ENCODE measurements at regions not wholly inside any gene's neighbourhood (a gene's known extent, or its start where the extent isn't known, plus 50 kb on each side); places are given as distances from the start of the nearest gene placed in this dataset.
A peak's percentile ranks its signal among the peaks of the same experiment; 100 is the strongest.

GRCh38 chrX:150041208-150041607, 102.9 kb upstream of the EOLA2 start:
- Histone ChIP-seq H3K27me3 (ENCODE audit: insufficient read depth, low read depth, severe bottlenecking) (peaks cover 2% of the 10 kb centered on the region), H3K36me3 (no peaks in the 10 kb centered on the region), H3K4me3 (ENCODE audit: low read depth, low read length) (no peak overlapping the region), H3K27ac (no peak overlapping the region), H3K9me3 (ENCODE audit: severe bottlenecking) (no peaks in the 10 kb centered on the region)
- TF ChIP-seq CTCF (IDR thresholded peaks at IDR 0.05; ENCODE audit: low read depth, low read length): no peak
- DNase-seq: no peak

- no peak overlapping the region for H3K4me3 ChIP-seq (ENCODE audit: low read depth, low read length)
- H3K36me3 ChIP-seq: no peaks in the 10 kb centered on the region
- H3K27me3 ChIP-seq (ENCODE audit: insufficient read depth, low read depth, severe bottlenecking): no peaks in the 10 kb centered on the region
- no peaks in the 10 kb centered on the region for H3K9me3 ChIP-seq (ENCODE audit: severe bottlenecking)
- DNase-seq: no peak
- no peak overlapping the region for H3K27ac ChIP-seq
- no peak for TF ChIP-seq CTCF (IDR thresholded peaks at IDR 0.05; ENCODE audit: low read depth, low read length)
Observed at GRCh38 chrX:150044556-150044955, 106.3 kb upstream of the EOLA2 start.

GRCh38 chrX:150047818-150048217, 109.5 kb upstream of the EOLA2 start:
- no peaks in the 10 kb centered on the region for H3K9me3 ChIP-seq (ENCODE audit: severe bottlenecking)
- TF ChIP-seq CTCF (IDR thresholded peaks at IDR 0.05; ENCODE audit: low read depth, low read length): no peak

GRCh38 chrX:150049647-150050046, 111.4 kb upstream of the EOLA2 start:
- Histone ChIP-seq H3K27ac (no peak overlapping the region), H3K27me3 (ENCODE audit: insufficient read depth, low read depth, severe bottlenecking) (no peaks in the 10 kb centered on the region), H3K4me3 (ENCODE audit: low read depth, low read length) (no peak overlapping the region), H3K36me3 (no peaks in the 10 kb centered on the region), H3K9me3 (ENCODE audit: severe bottlenecking) (no peaks in the 10 kb centered on the region)
- no peak for TF ChIP-seq CTCF (IDR thresholded peaks at IDR 0.05; ENCODE audit: low read depth, low read length)
- no peak for DNase-seq

More at GRCh38 chrX:150047818-150048217, 109.5 kb upstream of the EOLA2 start:
- DNase-seq: no peak
- no peak overlapping the region for H3K4me3 ChIP-seq (ENCODE audit: low read depth, low read length)
- H3K27ac ChIP-seq: no peak overlapping the region
- H3K36me3 ChIP-seq: no peaks in the 10 kb centered on the region
- H3K27me3 ChIP-seq (ENCODE audit: insufficient read depth, low read depth, severe bottlenecking): no peaks in the 10 kb centered on the region

- Histone ChIP-seq H3K27me3 (ENCODE audit: insufficient read depth, low read depth, severe bottlenecking) (no peaks in the 10 kb centered on the region), H3K36me3 (no peaks in the 10 kb centered on the region), H3K4me3 (ENCODE audit: low read depth, low read length) (no peak overlapping the region), H3K9me3 (ENCODE audit: severe bottlenecking) (no peaks in the 10 kb centered on the region), H3K27ac (no peak overlapping the region)
- peak; percentile 9 for DNase-seq
- TF ChIP-seq CTCF (IDR thresholded peaks at IDR 0.05; ENCODE audit: low read depth, low read length): no peak; the same call in 1 of the 2 replicates
Observed at GRCh38 chrX:150050387-150050786, 112.1 kb upstream of the EOLA2 start.

GRCh38 chrX:150051096-150051495, 112.8 kb upstream of the EOLA2 start:
- Histone ChIP-seq H3K9me3 (ENCODE audit: severe bottlenecking) (no peaks in the 10 kb centered on the region), H3K27me3 (ENCODE audit: insufficient read depth, low read depth, severe bottlenecking) (no peaks in the 10 kb centered on the region), H3K27ac (no peak overlapping the region), H3K36me3 (no peaks in the 10 kb centered on the region), H3K4me3 (ENCODE audit: low read depth, low read length) (no peak overlapping the region)
- no peak for DNase-seq
- TF ChIP-seq CTCF (IDR thresholded peaks at IDR 0.05; ENCODE audit: low read depth, low read length): no peak

Measured in WERI-Rb-1 (cell line).